Endothelial cell of umbilical vein (primary cell): ENCODE measurements at regions not wholly inside any gene's neighbourhood (a gene's known extent, or its start where the extent isn't known, plus 50 kb on each side); places are given as distances from the start of the nearest gene placed in this dataset.

Source experiments
- BruUV-seq: library from RNA; stranded (reverse); fragments of 400-500 nt; replicated peaks from 2 replicates; lab custom pipeline; 2021; lab: Mats Ljungman, UMichigan
- CTCF ChIA-PET: fragments of 300-600, 350-600 bp; sonication (Branson Sonifier 250); formaldehyde crosslinking; loops from one replicate; lab custom pipeline; 2021; ENCODE audit warnings: antibody characterized with exemption, inconsistent platforms; lab: Charles Lee
- POLR2A ChIA-PET: fragments of 300-600, 350-600 bp; sonication (Branson Sonifier 250); formaldehyde crosslinking; loops from one replicate; lab custom pipeline; 2021; ENCODE audit warnings: antibody characterized with exemption, inconsistent platforms; lab: Charles Lee
- DNase-seq: peaks from one replicate; pipeline ENCODE4 v3.0.0-alpha.2; 2011; ENCODE audit warnings: low read depth, low spot score
- FAIRE-seq: peaks from 2 replicates; lab custom pipeline; 2011; peaks lifted over from hg19 to GRCh38; lab: Jason Lieb, UNC
- H2AFZ ChIP-seq: 2 replicates; pipeline ENCODE4 v1.6.0; 2012; ENCODE audit warnings: low read depth, low read length, control low read depth, inconsistent platforms
- H3K27ac ChIP-seq: 2 replicates; pipeline ENCODE4 v1.5.1; 2011; ENCODE audit warnings: low read depth, mild to moderate bottlenecking, control low read depth, low read length, moderate library complexity; ENCODE audit not compliant: insufficient read depth
- H3K27me3 ChIP-seq, 2 experiments: 2 replicates each; pipeline versions ENCODE4 v1.6.0 to v1.6.1; 2011; ENCODE audit warnings: low read length in 2 of 2, mixed read lengths in 1 of 2; ENCODE audit not compliant: control insufficient read depth in 2 of 2, insufficient read depth in 2 of 2
- H3K36me3 ChIP-seq, 2 experiments: 2 replicates in 1 of 2; 3 replicates in 1 of 2; pipeline ENCODE4 v1.5.1; 2011; ENCODE audit warnings: low read length in 2 of 2, mild to moderate bottlenecking in 1 of 2, moderate library complexity in 1 of 2; ENCODE audit not compliant: control insufficient read depth in 2 of 2, insufficient read depth in 2 of 2; ENCODE audit errors: extremely low read depth in 1 of 2
- H3K4me1 ChIP-seq: 3 replicates; pipeline ENCODE4 v1.5.1; 2011; ENCODE audit warnings: mild to moderate bottlenecking, low read length; ENCODE audit not compliant: control insufficient read depth, insufficient read depth; ENCODE audit errors: extremely low read depth
- H3K4me2 ChIP-seq: 2 replicates; pipeline ENCODE4 v1.6.1; 2011; ENCODE audit warnings: low read length, control low read depth, mixed read lengths; ENCODE audit not compliant: insufficient read depth
- H3K4me3 ChIP-seq, 3 experiments: fragments of 200-600 bp in 1 of 3; sonication (generic), shearing (Covaris generic) in 1 of 3; replicated peaks in 1 of 3; 2 replicates each; pipeline ENCODE4 v1.5.1; 2011 to 2016; ENCODE audit warnings: control low read depth in 3 of 3, low read length in 3 of 3, mild to moderate bottlenecking in 2 of 3, inconsistent platforms in 1 of 3, low read depth in 1 of 3, moderate library complexity in 1 of 3; ENCODE audit not compliant: insufficient read depth in 1 of 3
- H3K79me2 ChIP-seq: 2 replicates; pipeline ENCODE4 v1.6.0; 2012; ENCODE audit warnings: low read length, inconsistent platforms; ENCODE audit not compliant: control insufficient read depth, insufficient read depth
- H3K9ac ChIP-seq: replicated peaks from 2 replicates; pipeline ENCODE3; 2011; ENCODE audit warnings: low read length, control low read depth; ENCODE audit not compliant: insufficient read depth; ENCODE audit errors: extremely low read depth
- H3K9me1 ChIP-seq: replicated peaks from 3 replicates; pipeline ENCODE4 v1.6.0; 2011; ENCODE audit warnings: mild to moderate bottlenecking, low read length; ENCODE audit not compliant: control insufficient read depth, insufficient read depth; ENCODE audit errors: extremely low read depth
- H3K9me3 ChIP-seq: replicated peaks from 2 replicates; pipeline ENCODE4 v1.5.1; 2012; ENCODE audit warnings: low read length, inconsistent platforms; ENCODE audit not compliant: control insufficient read depth, insufficient read depth
- H4K20me1 ChIP-seq: replicated peaks from 2 replicates; pipeline ENCODE3; 2011; ENCODE audit warnings: mild to moderate bottlenecking, low read length; ENCODE audit not compliant: control insufficient read depth, insufficient read depth; ENCODE audit errors: extremely low read depth
- EZH2 ChIP-seq: IDR thresholded peaks from 2 replicates; pipeline ENCODE4 v1.6.1; 2012; ENCODE audit warnings: borderline replicate concordance, low read depth, mild to moderate bottlenecking, moderate library complexity, low read length, inconsistent platforms; ENCODE audit not compliant: severe bottlenecking
- FOS ChIP-seq: IDR thresholded peaks from 2 replicates; pipeline ENCODE4 v1.6.1; 2011; ENCODE audit warnings: mild to moderate bottlenecking, low read length, moderate library complexity, borderline replicate concordance; ENCODE audit not compliant: insufficient read depth
- GATA2 ChIP-seq: IDR thresholded peaks from 2 replicates; pipeline ENCODE4 v1.7.0; 2011; ENCODE audit warnings: low read depth, mild to moderate bottlenecking, moderate library complexity, mixed read lengths, low read length; ENCODE audit not compliant: insufficient read length, insufficient read depth
- JUN ChIP-seq: IDR thresholded peaks from 2 replicates; pipeline ENCODE4 v1.6.1; 2011; ENCODE audit warnings: borderline replicate concordance, low read depth; ENCODE audit not compliant: insufficient read length, insufficient read depth
- MAX ChIP-seq: IDR thresholded peaks from 2 replicates; pipeline ENCODE4 v1.6.1; 2011; ENCODE audit not compliant: insufficient read depth, insufficient read length
- MYC ChIP-seq: IDR thresholded peaks from one replicate; pipeline ENCODE4 v1.6.1; 2011; ENCODE audit warnings: mild to moderate bottlenecking, low read depth, low read length
- POLR2A ChIP-seq: IDR thresholded peaks from 2 replicates; pipeline ENCODE4 v1.6.1; 2012; ENCODE audit warnings: low read depth, mild to moderate bottlenecking, control low read depth, low read length
- POLR2AphosphoS5 ChIP-seq: IDR thresholded peaks from 2 replicates; pipeline ENCODE4 v1.6.1; 2012; ENCODE audit warnings: low read depth, mild to moderate bottlenecking, control low read depth, low read length, moderate library complexity; ENCODE audit not compliant: insufficient read depth
- dilution Hi-C: fragments of 300-500 bp; cut with MboI; formaldehyde crosslinking; loops from one replicate; pipeline ENCODE4 v1.15.0; 2019; ENCODE audit warnings: low sequenced_read_pairs; ENCODE audit not compliant: extremely low pct_ligation_motif_present
- intact Hi-C: fragments of 100-400 bp; cut with micrococcal nuclease; formaldehyde crosslinking; loops from one replicate; pipeline ENCODE4 v1.10.0; 2022
- TF ChIP-seq, protein P1 (sequence below), 2 donors: IDR thresholded peaks; 1 replicate in 1 of 2; 2 replicates in 1 of 2; pipeline ENCODE4 v1.5.1; 2011; ENCODE audit warnings: low read length in 2 of 2, mild to moderate bottlenecking in 2 of 2, moderate library complexity in 2 of 2, control low read depth in 1 of 2, inconsistent platforms in 1 of 2, low read depth in 1 of 2; ENCODE audit not compliant: insufficient read depth in 1 of 2; ENCODE audit errors: extremely low read depth in 1 of 2

DNA sequence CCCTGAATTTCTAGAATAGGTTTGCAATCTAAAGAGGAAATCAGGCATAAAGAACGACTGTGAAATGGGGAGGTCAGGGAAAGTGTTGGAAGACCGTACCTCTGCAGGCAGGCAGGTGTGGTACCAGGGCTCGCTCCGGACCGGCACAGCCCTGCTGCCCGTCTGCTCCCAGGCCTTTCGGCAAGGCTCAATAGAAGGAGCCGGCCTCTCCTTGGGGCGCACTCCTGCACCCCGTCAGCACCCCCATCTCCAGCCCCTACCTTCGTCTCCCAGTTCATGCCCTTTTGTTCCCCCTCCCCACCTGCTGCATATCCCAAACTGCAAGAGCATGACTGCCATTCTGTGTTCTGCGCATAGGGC, 139.8 kb upstream of the SOX1 start:
- H3K4me3 ChIP-seq: no peak overlapping the region
- intact Hi-C loops: loop anchor here (10.0 kb wide), 1 partner anchor 312 kb away; no protein-coding TSS in a partner anchor
- no peaks in the 10 kb centered on the region for H3K79me2 ChIP-seq
- H3K27ac ChIP-seq: no peak overlapping the region
- BruUV-seq: no TSS peak
- no peak overlapping the region for H3K4me2 ChIP-seq
- dilution Hi-C loops: no loop called here
- DNase-seq: no peak
- no peaks in the 10 kb centered on the region for H3K27me3 ChIP-seq
- H3K9ac ChIP-seq: no peak overlapping the region
- CTCF ChIA-PET: no interaction called here
- H2AFZ ChIP-seq: no peak overlapping the region
- POLR2A ChIA-PET: no interaction called here
- TF ChIP-seq EZH2: no peak
- TF ChIP-seq MAX: no peak
- TF ChIP-seq POLR2AphosphoS5: no peak
- no peak for TF ChIP-seq GATA2
- TF ChIP-seq MYC: no peak
- TF ChIP-seq JUN: no peak
- TF ChIP-seq FOS: no peak
- TF ChIP-seq POLR2A: no peak
- TF ChIP-seq, protein P1, sequence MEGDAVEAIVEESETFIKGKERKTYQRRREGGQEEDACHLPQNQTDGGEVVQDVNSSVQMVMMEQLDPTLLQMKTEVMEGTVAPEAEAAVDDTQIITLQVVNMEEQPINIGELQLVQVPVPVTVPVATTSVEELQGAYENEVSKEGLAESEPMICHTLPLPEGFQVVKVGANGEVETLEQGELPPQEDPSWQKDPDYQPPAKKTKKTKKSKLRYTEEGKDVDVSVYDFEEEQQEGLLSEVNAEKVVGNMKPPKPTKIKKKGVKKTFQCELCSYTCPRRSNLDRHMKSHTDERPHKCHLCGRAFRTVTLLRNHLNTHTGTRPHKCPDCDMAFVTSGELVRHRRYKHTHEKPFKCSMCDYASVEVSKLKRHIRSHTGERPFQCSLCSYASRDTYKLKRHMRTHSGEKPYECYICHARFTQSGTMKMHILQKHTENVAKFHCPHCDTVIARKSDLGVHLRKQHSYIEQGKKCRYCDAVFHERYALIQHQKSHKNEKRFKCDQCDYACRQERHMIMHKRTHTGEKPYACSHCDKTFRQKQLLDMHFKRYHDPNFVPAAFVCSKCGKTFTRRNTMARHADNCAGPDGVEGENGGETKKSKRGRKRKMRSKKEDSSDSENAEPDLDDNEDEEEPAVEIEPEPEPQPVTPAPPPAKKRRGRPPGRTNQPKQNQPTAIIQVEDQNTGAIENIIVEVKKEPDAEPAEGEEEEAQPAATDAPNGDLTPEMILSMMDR (IDR thresholded peaks at IDR 0.05; ENCODE audit: extremely low read depth in 1 of 2, insufficient read depth in 1 of 2, low read depth in 1 of 2, low read length in 2 of 2): no peak
- H4K20me1 ChIP-seq: no peaks in the 10 kb centered on the region
- H3K9me3 ChIP-seq: peaks cover 2% of the 10 kb centered on the region
- FAIRE-seq: no peak
- no peaks in the 10 kb centered on the region for H3K9me1 ChIP-seq
- no peaks in the 10 kb centered on the region for H3K36me3 ChIP-seq
- H3K4me1 ChIP-seq: no peaks in the 10 kb centered on the region
